Skeletal muscle cell (primary cell): ENCODE measurements at regions not wholly inside any gene's neighbourhood (a gene's known extent, or its start where the extent isn't known, plus 50 kb on each side); places are given as distances from the start of the nearest gene placed in this dataset.
A peak's percentile ranks its signal among the peaks of the same experiment; 100 is the strongest.

ENCODE experiments used
- DNase-seq: peaks from one replicate; pipeline ENCODE4 v3.0.0-alpha.2; 2010; ENCODE audit warnings: low read depth
- H3K4me3 ChIP-seq: 2 replicates; pipeline ENCODE4 v1.5.1; 2011; ENCODE audit warnings: low read depth, mild to moderate bottlenecking, control low read depth, low read length, moderate library complexity

DNA sequence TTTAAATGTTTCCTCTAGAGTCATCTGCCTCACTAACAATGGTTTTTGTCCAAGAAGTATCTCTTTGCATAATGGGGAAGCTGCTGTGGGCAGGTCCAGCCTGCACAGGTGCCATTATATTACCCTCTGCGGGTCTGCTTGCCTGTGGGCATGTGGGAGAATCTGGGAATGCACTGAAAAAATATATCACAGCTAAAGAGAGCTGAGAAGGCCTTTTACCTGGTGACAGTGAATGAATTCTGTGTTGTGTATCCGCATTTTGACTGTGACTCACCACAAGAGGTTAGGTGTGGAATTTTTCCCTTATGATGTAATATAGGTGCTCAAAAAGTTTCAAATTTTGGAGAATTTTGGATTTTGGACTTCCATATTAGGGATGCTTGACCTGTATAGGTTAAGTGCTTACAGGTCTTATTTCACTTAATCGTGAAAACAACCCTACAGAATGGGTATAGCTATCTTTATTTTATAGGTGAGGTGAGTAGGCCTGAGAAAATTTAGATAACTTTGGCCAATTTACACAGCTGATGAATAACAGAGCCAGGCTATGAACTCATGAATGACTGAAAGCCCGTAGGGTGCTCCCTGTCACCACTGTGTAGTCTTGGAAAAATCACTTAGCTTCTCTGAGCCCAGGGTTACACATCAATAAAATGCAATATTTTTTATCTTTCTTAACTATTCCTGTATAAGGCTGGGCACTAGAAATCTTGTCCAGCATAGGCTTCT lies 198.0 kb upstream of the EPHA5 start:
- H3K4me3 ChIP-seq = no peak overlapping the region
- DNase-seq = no peak

DNA sequence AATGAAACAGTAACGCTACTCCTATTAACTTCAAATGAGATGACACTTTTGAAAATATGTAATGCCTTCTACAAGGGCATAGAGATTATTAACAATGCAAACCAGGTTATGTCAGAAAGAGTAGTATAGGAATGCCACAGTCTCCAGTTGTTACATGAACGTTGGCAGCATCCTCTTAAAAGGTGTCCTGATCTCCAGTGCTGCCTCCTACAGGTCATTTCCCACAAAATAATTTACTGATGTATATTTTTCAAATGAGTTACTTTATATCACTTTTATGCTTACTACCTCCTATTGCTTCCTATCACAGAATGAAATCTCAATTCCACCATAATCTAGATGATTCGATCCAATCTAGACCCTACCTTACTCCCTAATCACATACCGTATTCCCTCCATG lies 195.2 kb upstream of the EPHA5 start:
- H3K4me3 ChIP-seq = no peak overlapping the region
- peak; percentile 1 for DNase-seq

DNA sequence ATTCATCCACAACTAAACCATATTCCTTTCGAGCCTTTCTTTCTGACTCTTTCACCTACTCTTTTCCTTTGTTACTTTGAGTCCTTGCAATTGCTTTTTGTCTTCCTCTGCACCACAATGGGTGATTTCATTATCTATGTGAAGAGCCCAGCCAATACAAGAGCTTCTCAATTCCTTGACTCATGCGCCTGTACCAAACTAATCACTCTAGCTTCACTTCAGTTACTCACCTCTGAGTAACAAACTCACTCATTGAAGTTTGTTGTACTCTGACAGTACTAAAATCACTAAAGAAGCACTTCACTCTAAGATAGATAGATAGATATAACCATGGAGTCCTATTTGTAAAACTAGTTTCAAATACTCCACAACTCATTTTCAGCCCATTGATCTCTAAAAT lies 191.7 kb upstream of the EPHA5 start:
- no peak overlapping the region for H3K4me3 ChIP-seq
- no peak for DNase-seq

DNA sequence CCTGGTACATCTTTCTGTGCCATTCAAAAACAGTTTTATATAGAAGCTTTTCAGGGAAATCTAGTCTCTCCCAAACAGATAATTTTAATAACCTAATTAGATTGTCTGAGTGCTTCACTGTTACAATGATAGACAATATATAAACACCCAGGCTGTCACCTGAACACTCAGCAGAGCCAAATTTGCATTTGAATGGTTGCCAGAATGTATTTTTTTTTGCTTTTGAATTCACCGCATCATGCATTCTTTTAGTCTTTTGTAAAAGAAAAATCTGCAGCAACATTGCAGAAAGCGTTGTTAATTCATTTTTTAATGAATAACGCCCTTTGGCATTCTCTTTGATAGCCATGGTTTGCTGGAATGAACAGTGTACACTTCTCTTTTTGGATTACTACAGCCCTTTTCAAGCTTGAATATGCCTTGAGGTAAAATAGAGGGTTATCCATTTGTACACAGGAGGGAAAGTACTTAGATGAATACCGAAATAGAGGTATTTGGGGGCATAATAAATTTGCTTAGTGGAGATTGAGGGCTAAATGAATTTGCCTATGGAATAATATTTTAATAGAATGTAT lies 175.0 kb upstream of the EPHA5 start:
- no peak overlapping the region for H3K4me3 ChIP-seq
- DNase-seq = no peak

DNA sequence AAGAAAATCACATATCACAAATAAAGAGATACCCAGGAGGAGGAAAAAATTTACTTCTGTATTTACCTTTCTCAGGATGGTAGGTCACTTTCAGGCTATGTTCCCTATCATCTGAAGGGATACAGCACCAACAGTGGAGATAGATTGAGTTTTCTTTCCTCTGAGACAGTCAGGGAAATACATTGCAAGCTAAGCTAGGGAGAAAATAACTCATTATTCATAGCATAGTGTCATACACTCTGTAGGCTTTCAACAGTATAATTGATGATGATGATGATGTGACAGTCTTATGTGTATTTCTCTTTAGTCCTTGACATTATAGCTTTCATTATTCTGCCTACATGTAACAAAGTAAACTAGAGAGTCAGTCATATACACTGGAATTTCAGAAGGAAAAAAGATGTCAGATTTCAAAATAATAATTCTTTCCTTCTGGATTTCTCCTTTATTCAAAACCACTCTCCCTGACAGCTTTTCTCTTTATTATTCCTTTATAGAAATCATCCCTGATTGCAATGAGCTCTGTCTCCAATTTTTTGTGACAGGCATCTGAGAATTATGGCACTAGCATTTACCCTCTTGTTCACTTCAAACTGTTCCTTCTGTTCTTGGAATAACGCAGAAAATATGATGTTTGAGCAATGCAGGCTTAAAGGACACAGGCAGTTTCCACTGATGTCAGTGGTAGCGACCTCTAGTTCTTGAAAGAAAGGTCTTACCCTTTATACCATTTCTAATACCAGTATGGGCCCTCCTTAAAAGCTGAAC lies 169.1 kb upstream of the EPHA5 start:
- DNase-seq = no peak
- H3K4me3 ChIP-seq = no peak overlapping the region

DNA sequence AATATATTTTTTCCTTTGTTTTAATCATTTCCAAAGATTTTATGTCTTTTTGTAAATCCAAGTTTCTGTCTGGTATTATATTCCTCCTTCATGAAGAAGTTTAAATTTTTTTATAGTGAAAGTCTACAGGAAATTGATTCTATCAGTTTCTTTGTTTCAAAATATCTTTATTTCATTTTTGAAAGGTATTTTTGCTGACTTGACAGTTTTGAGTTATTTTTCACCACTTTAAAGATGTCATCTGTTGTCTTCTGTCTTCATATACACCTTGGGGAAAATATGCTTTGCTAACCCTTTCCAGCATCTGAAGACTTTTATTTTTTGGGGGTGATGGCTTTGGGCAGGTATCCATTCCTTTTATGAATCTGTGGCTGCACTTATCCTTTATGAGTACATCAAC lies 164.4 kb upstream of the EPHA5 start:
- H3K4me3 ChIP-seq = no peak overlapping the region
- no peak for DNase-seq

DNA sequence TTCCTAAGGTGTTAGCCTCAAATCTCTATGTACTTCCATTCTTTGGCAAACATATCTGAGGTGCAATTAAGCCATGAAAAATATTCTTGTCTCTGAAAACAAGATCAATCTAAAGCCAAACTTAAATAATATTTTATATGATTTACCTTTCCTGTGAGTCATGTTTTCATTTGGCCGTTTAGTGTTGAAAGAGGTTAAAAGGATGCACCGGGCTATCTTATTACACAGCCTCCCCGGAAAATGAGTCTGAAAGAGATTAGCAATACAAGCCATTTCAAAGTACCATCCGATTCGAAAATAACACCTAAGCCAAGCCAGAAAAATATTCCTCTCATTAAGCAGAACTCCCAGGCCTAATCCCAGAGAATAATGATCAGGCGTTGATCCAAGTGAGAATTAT lies 161.5 kb upstream of the EPHA5 start:
- DNase-seq = no peak
- H3K4me3 ChIP-seq = no peak overlapping the region

DNA sequence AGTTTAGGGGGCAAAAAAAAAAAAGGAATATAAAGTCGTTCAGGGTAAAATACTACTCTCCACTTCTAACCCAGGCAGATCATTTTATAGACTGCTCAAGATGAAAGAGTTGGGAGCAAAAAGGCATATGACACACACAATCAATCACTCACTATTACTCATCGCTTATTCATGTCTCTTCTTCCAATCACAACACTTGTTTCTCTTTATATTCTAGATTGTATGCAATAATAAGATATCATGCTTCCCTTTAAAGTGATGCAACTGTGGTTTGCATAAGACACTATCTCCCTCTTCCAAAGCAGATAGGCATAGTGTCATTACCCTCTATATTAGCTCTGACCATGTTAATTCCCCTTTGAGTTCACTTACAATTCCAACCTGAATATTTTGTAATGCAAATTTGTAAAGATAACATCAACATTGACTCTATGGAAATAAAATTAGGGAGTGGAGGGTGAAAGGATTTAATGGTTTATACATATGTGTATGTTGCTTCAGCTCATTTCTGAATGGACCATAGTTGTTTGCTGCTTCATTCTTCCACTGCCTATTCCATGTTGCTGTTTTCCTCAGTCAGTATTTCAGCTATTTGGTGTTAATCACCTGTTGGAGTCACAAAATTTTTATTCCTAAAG lies 154.9 kb upstream of the EPHA5 start:
- DNase-seq = peak; percentile 46
- no peak overlapping the region for H3K4me3 ChIP-seq

DNA sequence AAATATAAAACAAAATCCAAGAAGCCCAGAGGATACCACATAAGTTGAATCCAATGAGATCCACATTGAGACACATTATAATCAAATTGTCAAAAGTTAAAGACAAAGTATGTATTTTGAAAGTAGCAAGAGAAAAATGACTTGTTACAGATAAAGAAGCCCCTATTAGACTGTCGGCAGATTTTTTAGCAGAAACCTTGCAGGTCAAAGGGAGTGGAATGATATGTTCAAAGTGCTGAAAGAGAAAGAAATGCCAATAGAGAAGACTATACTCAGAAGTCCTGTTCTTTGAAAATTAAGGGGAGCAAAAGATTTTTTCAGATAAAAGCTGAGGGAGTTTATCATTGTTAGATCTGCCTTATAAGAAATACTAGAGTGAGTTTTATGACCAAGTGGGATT lies 148.9 kb upstream of the EPHA5 start:
- H3K4me3 ChIP-seq = no peak overlapping the region
- no peak for DNase-seq

DNA sequence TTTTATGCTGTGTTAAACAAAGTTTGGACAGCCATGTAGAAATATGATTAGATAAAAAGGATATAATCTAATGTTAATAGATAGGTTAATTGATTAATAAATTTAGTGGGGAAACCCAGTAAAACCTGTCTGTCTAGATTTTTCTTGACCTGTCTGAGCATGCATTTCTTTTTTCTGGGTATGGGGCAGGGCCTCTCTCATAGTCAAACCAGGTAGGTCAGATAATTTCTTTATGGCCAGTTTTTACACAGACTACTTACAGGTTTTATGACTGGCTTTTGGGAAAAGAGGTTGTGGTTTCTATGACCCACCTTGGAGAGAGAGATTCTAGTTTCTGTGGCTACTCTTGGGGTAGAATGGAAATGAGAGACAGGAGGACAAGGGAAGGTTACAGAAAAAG lies 135.6 kb upstream of the EPHA5 start:
- H3K4me3 ChIP-seq = no peak overlapping the region
- DNase-seq = no peak

DNA sequence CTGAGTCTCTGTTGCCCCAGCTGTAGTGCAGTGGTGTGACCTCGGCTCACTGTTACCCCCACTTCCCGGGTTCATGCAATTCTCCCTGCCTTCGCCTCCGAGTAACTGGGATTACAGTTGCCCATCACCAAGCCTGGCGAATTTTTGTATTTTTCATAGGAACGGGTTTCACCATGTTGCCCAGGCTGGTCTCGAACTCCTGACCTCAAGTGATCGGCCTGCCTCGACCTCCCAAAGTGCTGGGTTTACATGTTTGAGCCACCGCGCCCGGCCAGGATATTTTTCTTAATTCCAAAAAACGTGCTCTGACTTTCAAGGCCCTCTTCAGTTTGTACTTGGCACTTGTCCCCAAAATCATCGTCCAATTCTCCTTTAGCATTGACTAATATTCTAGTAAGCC lies 129.2 kb upstream of the EPHA5 start:
- DNase-seq = no peak
- no peak overlapping the region for H3K4me3 ChIP-seq

DNA sequence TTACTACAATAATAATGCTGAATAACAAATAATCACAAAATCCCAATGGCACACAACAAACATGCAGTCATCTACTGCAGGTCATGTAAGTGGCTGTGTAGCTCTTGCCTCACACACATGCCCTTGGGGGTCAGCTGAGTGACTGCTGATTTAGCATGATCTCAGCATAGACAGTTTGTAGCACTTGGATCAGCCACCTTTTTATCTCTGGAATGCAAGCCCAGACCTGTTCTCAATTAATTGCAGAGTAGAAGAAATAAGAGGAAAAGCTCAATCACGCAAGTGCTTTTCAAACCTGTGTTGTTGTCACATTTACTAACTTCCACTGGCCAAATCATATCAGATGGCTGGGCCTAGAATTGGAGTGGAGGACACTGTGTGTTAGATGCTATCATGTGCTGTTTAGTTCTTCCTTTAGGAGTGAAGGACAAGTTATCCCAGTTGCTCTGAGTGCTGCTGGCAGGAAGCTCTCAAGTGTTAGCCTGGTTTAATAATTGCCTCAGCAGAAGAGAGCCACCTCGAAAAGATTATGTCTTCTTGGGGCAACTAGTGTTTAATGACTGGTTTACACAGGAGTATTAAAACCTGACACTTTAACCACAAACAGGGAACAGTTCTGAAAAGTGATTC lies 128.3 kb upstream of the EPHA5 start:
- no peak overlapping the region for H3K4me3 ChIP-seq
- DNase-seq = no peak

DNA sequence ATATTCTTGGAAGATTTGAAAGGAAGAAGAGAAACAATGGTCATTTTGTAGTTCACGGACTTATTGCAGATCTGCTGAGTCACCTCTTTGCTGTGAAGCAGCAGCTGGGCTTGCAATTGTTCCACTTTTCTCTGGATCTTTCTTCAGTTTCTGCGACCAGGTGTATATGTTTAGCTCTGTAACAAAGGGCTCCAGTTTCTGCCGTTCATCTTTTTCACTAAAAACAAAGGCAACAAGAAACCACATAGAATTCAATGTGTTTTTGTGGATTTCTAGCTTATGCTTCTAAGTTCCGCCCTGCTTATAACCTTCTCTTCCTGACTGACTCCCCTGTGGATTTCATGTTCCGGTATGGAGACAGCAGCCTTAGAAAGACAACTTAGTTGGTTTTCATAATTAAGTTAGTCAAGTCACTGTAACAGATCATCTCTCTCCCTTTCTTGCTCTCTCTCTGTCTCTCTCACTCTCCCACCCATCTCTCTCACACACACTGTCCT lies 121.6 kb upstream of the EPHA5 start:
- DNase-seq = peak; percentile 39
- H3K4me3 ChIP-seq = peak overlapping the region; percentile 0

DNA sequence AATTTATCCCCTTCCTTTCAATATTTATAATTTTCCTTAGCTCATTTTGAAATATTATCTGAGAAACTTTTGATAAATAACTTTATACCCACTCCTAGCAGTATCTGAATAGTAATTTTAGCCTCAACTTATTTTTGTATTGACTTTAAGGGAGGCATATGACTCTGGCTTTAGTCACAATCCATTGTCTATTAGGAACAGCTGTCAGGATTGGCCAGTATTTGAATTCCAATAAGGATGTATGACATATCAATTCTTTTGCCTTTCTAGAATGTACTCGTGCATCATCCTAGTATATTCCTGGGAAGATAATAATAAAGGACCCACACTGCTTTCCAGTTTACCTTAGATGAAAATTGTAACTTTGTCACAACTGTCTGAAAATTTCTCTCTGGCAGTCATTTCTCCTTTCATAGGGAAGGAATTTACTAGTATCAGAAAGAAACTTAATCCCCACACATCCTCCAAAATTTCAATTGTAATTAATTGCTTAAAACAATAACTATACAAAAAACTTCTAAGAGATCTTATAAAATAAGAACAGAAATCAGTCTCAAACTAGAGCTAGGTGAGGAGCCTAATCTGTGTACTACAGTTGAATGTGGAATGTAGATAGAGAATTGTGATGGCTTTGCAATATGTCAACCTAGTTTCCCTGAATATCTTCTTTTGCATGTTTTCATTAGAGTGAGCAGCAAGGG lies 121.0 kb upstream of the EPHA5 start:
- no peak for DNase-seq
- peak overlapping the region; percentile 0 for H3K4me3 ChIP-seq

DNA sequence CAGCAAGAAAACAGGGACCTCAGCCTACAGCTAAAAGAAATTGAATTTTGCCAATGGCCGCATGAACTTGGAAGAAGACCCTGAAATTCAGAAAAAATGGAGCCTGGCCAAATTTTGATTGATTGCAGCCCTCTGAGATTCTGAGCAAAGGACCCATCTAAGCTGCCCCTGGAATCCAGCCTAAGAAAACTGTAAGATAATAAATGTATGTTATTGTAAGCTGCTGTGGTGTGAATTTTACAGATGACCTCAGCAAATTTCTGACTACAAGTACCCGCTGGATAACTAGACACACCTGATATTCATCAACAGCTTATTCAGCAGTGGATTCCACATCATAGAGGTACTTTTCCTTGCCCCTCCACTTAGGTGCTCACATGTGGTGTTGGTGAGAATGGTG lies 119.5 kb upstream of the EPHA5 start:
- no peak for DNase-seq

DNA sequence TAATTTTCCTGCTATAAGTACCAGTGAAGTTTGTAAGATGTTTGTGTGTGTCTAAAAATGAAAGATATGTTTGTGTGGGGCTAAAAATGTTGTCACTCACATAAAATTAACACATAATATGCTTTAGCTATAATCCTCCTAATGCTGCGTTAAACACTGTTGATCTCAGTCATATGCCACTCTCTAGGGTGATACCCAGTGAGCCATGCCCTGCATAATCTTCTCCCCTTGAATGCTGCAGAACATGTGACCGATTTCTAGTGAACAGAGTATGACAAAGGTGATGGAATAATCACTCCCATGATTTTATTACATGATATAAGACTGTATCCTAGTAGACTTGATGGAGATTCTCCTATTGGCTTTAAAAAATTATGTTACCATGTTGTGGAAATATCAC lies 119.1 kb upstream of the EPHA5 start:
- H3K4me3 ChIP-seq = no peak overlapping the region
- DNase-seq = no peak

More for the DNA sequence above, 119.5 kb upstream of the EPHA5 start:
- no peak overlapping the region for H3K4me3 ChIP-seq

DNA sequence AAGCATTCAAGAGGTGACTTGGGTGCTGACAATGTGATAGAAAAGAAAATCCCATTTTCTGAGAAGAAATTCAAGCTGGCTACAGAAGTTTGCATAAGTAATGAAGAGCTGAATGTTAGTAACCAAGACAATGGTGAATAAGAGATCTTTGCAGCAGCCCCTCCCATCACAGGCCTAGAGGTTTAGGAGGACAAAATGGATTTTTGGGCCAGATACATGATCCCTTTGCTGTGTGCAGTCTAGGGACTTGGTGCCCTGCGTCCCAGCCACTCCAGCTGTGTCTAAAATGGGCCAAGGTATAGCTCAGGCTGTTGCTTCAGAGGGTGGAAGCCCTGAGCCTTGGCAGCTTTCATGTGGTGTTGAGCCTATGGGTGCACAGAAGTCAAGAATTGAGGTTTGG lies 107.0 kb upstream of the EPHA5 start:
- H3K4me3 ChIP-seq = no peak overlapping the region
- DNase-seq = no peak

DNA sequence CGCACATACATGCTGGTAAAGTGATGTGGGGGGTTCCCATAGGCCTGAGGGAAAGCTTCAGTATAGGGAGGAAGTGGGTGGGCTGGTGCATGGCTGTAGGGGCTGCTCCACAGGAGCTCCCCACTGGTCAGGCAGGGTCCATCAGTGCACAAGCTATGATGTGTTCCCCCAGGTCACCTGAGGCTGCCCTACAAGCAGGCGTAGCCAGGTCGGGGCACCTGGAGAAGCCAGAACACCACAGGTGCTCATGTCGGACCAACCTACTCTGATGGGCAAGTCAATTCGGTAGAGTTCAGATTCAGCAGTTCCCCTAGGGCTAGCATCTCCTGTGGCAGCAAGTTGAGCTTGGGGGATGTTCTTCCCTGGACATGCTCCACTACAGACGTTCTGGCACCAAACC lies 103.3 kb upstream of the EPHA5 start:
- no peak for DNase-seq

DNA sequence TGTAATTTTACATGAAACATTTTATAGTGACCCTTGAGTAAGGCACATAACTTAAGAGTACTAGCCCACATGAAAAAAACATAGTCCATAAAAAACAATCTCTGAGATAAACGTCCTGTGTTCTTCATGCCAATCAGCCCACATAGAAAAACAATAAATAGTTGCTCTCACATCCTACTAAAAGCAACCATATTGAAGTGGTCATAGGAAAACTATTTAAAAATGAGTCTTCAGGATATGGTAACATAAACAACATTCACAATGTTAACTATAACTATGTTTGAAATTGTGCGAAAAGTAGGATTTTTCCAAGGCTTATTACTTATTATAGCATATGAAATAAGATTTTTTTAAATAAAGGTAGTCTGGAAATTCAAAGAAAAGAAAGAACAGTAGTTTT lies 77.1 kb upstream of the EPHA5 start:
- no peak overlapping the region for H3K4me3 ChIP-seq
- peak; percentile 8 for DNase-seq

More for the DNA sequence above, 103.3 kb upstream of the EPHA5 start:
- no peak overlapping the region for H3K4me3 ChIP-seq
